Fibroblast of lung (primary cell): ENCODE measurements at regions not wholly inside any gene's neighbourhood (a gene's known extent, or its start where the extent isn't known, plus 50 kb on each side); places are given as distances from the start of the nearest gene placed in this dataset.

Experiments used
- EZH2 ChIP-seq: IDR thresholded peaks from 2 replicates; pipeline ENCODE4 v1.5.1; 2012; ENCODE audit warnings: low read length, control low read depth, mild to moderate bottlenecking; ENCODE audit errors: missing control alignments
- TF ChIP-seq, protein P1 (sequence below), 2 donors: IDR thresholded peaks in 1 of 2; conservative IDR thresholded peaks in 1 of 2; 1 replicate in 1 of 2; 2 replicates in 1 of 2; pipeline ENCODE4 v1.5.1; 2011 to 2012; ENCODE audit warnings: low read length in 2 of 2, control low read depth in 1 of 2, inconsistent platforms in 1 of 2, low read depth in 1 of 2, mild to moderate bottlenecking in 1 of 2

GRCh38 chr2:195595825-195596224 is 61.2 kb upstream of the SLC39A10 start:
- TF ChIP-seq EZH2: no peak
- TF ChIP-seq, protein P1, sequence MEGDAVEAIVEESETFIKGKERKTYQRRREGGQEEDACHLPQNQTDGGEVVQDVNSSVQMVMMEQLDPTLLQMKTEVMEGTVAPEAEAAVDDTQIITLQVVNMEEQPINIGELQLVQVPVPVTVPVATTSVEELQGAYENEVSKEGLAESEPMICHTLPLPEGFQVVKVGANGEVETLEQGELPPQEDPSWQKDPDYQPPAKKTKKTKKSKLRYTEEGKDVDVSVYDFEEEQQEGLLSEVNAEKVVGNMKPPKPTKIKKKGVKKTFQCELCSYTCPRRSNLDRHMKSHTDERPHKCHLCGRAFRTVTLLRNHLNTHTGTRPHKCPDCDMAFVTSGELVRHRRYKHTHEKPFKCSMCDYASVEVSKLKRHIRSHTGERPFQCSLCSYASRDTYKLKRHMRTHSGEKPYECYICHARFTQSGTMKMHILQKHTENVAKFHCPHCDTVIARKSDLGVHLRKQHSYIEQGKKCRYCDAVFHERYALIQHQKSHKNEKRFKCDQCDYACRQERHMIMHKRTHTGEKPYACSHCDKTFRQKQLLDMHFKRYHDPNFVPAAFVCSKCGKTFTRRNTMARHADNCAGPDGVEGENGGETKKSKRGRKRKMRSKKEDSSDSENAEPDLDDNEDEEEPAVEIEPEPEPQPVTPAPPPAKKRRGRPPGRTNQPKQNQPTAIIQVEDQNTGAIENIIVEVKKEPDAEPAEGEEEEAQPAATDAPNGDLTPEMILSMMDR (conservative IDR thresholded peaks at IDR 0.05 in 1 of 2, IDR thresholded peaks at IDR 0.05 in 1 of 2; ENCODE audit: low read depth in 1 of 2, low read length in 2 of 2): no peak
